Mesendoderm (in vitro differentiated cells): ENCODE measurements at regions not wholly inside any gene's neighbourhood (a gene's known extent, or its start where the extent isn't known, plus 50 kb on each side); places are given as distances from the start of the nearest gene placed in this dataset.

ENCODE experiments used
- DNase-seq: peaks from one replicate; pipeline ENCODE4 v3.0.0; 2013
- H2AK5ac ChIP-seq: 2 replicates; pipeline ENCODE4 v1.6.1; 2013; ENCODE audit warnings: low read length, inconsistent platforms
- H2BK120ac ChIP-seq: 2 replicates; pipeline ENCODE4 v1.6.1; 2013; ENCODE audit warnings: low read depth, mild to moderate bottlenecking, low read length, moderate library complexity, mixed read lengths
- H2BK15ac ChIP-seq: replicated peaks from 2 replicates; pipeline ENCODE4 v1.6.1; 2013; ENCODE audit warnings: low read depth, mild to moderate bottlenecking, moderate library complexity
- H2BK5ac ChIP-seq: 2 replicates; pipeline ENCODE4 v1.6.1; 2013; ENCODE audit warnings: low read length, inconsistent platforms
- H3K18ac ChIP-seq: 2 replicates; pipeline ENCODE4 v1.6.1; 2013; ENCODE audit warnings: mild to moderate bottlenecking, low read length, mixed read lengths
- H3K23ac ChIP-seq: one replicate; pipeline ENCODE4 v1.6.1; 2013; ENCODE audit warnings: low read length
- H3K27ac ChIP-seq: 2 replicates; pipeline ENCODE4 v1.5.1; 2013; ENCODE audit warnings: low read depth, mild to moderate bottlenecking, inconsistent platforms, low read length, moderate library complexity
- H3K27me3 ChIP-seq: 2 replicates; pipeline ENCODE4 v1.6.1; 2013; ENCODE audit warnings: low read length, control low read depth, mild to moderate bottlenecking, inconsistent platforms; ENCODE audit not compliant: insufficient read depth, poor library complexity
- H3K36me3 ChIP-seq: 2 replicates; pipeline ENCODE4 v1.6.1; 2013; ENCODE audit warnings: low read length, inconsistent platforms; ENCODE audit not compliant: control insufficient read depth, insufficient read depth
- H3K4ac ChIP-seq: one replicate; pipeline ENCODE4 v1.6.1; 2013; ENCODE audit warnings: low read depth, mild to moderate bottlenecking, low read length, moderate library complexity
- H3K4me1 ChIP-seq: 2 replicates; pipeline ENCODE4 v1.6.1; 2013; ENCODE audit warnings: low read depth, low read length, inconsistent platforms; ENCODE audit not compliant: control insufficient read depth
- H3K4me2 ChIP-seq: 2 replicates; pipeline ENCODE4 v1.6.1; 2013; ENCODE audit warnings: low read length
- H3K4me3 ChIP-seq: 2 replicates; pipeline ENCODE4 v1.5.1; 2013; ENCODE audit warnings: mild to moderate bottlenecking, low read length
- H3K56ac ChIP-seq: one replicate; pipeline ENCODE4 v1.6.1; 2013; ENCODE audit warnings: low read length
- H3K79me1 ChIP-seq: 2 replicates; pipeline ENCODE4 v1.6.1; 2013; ENCODE audit warnings: low read length, inconsistent platforms
- H3K79me2 ChIP-seq: 2 replicates; pipeline ENCODE4 v1.6.1; 2013; ENCODE audit warnings: mild to moderate bottlenecking, low read length; ENCODE audit not compliant: control insufficient read depth, insufficient read depth
- H3K9ac ChIP-seq: 2 replicates; pipeline ENCODE4 v1.6.1; 2013; ENCODE audit warnings: low read length, inconsistent platforms
- H4K5ac ChIP-seq: one replicate; pipeline ENCODE4 v1.6.1; 2013; ENCODE audit warnings: low read length
- H4K8ac ChIP-seq: one replicate; pipeline ENCODE4 v1.6.1; 2013; ENCODE audit warnings: low read depth, mild to moderate bottlenecking, control low read depth, low read length, moderate library complexity
- WGBS: extraction: QIAGEN DNeasy Blood & Tissue Kit; methylation state at CpG from one replicate; pipeline ENCODE4 v1.1.7; 2013; ENCODE audit warnings: low lambda C conversion rate, missing lambda C conversion rate; ENCODE audit not compliant: insufficient coverage; ENCODE audit errors: extremely low coverage; 5-methylcytosine and 5-hydroxymethylcytosine counted together

GRCh38 chr14:85084344-85084743 lies 445.6 kb upstream of the FLRT2 start:
- no CpG with 5 or more reads among the region's 1 CpG for WGBS

DNA sequence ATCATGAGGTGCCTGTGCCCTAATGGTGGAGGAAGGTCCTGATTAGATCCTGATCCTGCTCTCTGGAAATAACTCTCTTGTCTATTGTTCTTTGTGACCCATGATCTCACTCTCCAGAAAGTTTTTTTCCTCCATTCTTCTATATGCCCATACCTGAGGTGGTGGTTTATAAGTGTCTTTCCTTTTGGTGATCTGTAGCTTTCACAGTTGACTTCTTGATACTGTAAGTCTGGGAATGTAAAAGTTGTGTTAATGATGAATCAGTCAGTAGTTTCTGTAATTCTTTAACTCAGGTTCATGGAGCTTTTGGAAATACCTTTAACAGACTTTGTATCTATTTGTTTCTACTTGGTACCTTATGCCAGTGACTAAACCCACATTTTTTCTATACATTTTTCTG lies 444.0 kb upstream of the FLRT2 start:
- H3K18ac ChIP-seq, result no peak overlapping the region

More at GRCh38 chr14:85084344-85084743, 445.6 kb upstream of the FLRT2 start:
- Histone ChIP-seq H2BK15ac (no peak overlapping the region), H2AK5ac (no peak overlapping the region), H4K8ac (no peak overlapping the region), H3K4me3 (no peak overlapping the region), H2BK5ac (no peak overlapping the region), H4K5ac (no peak overlapping the region), H3K18ac (no peak overlapping the region), H3K27ac (no peak overlapping the region), H3K79me2 (no peaks in the 10 kb centered on the region), H3K4me1 (no peaks in the 10 kb centered on the region), H2BK120ac (no peak overlapping the region), H3K9ac (no peak overlapping the region), H3K36me3 (no peaks in the 10 kb centered on the region), H3K4ac (no peak overlapping the region), H3K79me1 (no peaks in the 10 kb centered on the region), H3K4me2 (no peak overlapping the region), H3K27me3 (no peaks in the 10 kb centered on the region), H3K56ac (no peak overlapping the region), H3K23ac (no peak overlapping the region)
- DNase-seq, result no peak

DNA sequence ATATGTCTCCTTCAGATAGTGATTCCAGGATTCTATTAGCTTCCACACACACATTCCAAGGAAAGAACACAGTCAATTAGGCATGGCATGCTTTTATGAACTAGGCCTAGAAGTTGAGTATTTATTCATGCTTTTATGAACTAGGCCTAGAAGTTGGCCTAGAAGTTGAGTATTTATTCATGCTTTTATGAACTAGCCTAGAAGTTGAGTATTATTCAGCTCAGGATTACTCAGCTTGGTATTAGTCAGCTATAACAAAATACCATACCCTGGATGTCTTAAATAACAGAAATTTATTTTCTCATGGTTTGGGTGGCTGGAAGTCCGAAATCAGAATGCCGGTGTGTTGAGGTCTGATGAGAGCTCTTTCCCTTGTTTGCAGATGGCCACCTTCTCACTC lies 442.7 kb upstream of the FLRT2 start:
- no peak overlapping the region for H3K4ac ChIP-seq
- no peak overlapping the region for H3K56ac ChIP-seq
- H2AK5ac ChIP-seq, result no peak overlapping the region
- H3K4me1 ChIP-seq, result no peaks in the 10 kb centered on the region
- no peaks in the 10 kb centered on the region for H3K27me3 ChIP-seq
- no peak overlapping the region for H2BK120ac ChIP-seq
- no peak overlapping the region for H3K23ac ChIP-seq
- WGBS, result no CpG with 5 or more reads among the region's 2 CpGs
- H4K8ac ChIP-seq, result no peak overlapping the region
- no peak overlapping the region for H2BK15ac ChIP-seq
- no peak overlapping the region for H3K4me3 ChIP-seq
- no peak overlapping the region for H4K5ac ChIP-seq
- no peak overlapping the region for H3K9ac ChIP-seq
- no peak overlapping the region for H2BK5ac ChIP-seq
- no peak overlapping the region for H3K4me2 ChIP-seq
- no peaks in the 10 kb centered on the region for H3K79me1 ChIP-seq
- no peak for DNase-seq
- H3K18ac ChIP-seq, result no peak overlapping the region
- H3K27ac ChIP-seq, result no peak overlapping the region
- H3K79me2 ChIP-seq, result no peaks in the 10 kb centered on the region
- no peaks in the 10 kb centered on the region for H3K36me3 ChIP-seq

More for the DNA sequence above, 444.0 kb upstream of the FLRT2 start:
- no peak overlapping the region for H2BK15ac ChIP-seq
- no peak for DNase-seq
- no peak overlapping the region for H4K8ac ChIP-seq
- no peak overlapping the region for H2BK5ac ChIP-seq
- no peak overlapping the region for H4K5ac ChIP-seq
- H3K23ac ChIP-seq, result no peak overlapping the region
- H3K79me1 ChIP-seq, result no peaks in the 10 kb centered on the region
- H3K27me3 ChIP-seq, result no peaks in the 10 kb centered on the region
- no peak overlapping the region for H2BK120ac ChIP-seq
- H3K56ac ChIP-seq, result no peak overlapping the region
- H3K4me3 ChIP-seq, result no peak overlapping the region
- no peaks in the 10 kb centered on the region for H3K79me2 ChIP-seq
- no peak overlapping the region for H3K4ac ChIP-seq
- no peaks in the 10 kb centered on the region for H3K4me1 ChIP-seq
- no peak overlapping the region for H3K4me2 ChIP-seq
- H2AK5ac ChIP-seq, result no peak overlapping the region
- H3K9ac ChIP-seq, result no peak overlapping the region
- H3K36me3 ChIP-seq, result no peaks in the 10 kb centered on the region
- no peak overlapping the region for H3K27ac ChIP-seq

DNA sequence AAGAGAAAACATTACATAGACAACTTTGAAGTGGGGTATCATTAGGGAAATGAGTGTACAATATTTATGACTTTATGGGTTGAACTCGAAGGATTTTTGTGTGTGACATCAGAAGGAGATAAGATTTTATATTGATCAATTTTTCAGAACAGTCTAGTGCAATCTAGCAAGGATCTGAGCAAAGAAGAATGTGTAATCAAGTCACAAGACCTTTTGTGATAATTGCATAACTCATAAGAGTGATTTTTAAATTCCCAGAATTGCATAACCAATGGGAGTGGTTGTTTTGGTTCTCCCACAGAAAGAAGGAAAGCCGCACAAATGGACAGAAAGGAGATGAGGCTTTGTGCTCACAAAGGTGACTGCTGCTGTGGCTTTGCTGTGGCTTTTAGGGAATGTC lies 441.8 kb upstream of the FLRT2 start:
- no CpG with 5 or more reads among the region's 2 CpGs for whole genome bisulfite sequencing

DNA sequence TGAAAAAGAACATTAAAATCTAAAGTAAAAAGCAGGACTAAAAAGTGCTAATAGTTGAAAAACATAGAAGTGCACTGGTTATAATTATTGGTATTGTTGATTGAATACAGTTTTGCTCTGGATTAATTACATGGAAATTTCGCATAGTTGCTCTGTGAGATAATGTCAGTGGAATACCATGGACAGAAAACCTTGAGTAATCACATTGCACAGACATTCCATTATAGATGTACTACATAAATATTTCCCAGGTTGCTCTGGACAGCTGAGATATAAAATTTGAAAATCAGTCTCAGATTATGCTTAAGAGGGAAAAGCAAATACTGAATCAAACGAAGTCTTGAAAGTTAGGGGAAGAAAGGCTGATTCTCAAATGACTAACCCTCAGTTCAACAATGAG lies 439.3 kb upstream of the FLRT2 start:
- no peak for DNase-seq
- Histone ChIP-seq H3K4ac (no peak overlapping the region), H3K18ac (no peak overlapping the region), H3K4me3 (no peak overlapping the region), H3K27ac (no peak overlapping the region), H2BK5ac (no peak overlapping the region), H3K36me3 (no peaks in the 10 kb centered on the region), H3K4me1 (no peaks in the 10 kb centered on the region), H3K56ac (no peak overlapping the region), H4K8ac (no peak overlapping the region), H4K5ac (no peak overlapping the region), H2BK15ac (no peak overlapping the region), H3K23ac (no peak overlapping the region), H3K27me3 (no peaks in the 10 kb centered on the region), H2AK5ac (no peak overlapping the region), H3K79me2 (no peaks in the 10 kb centered on the region), H2BK120ac (no peak overlapping the region), H3K9ac (no peak overlapping the region), H3K4me2 (no peak overlapping the region), H3K79me1 (no peaks in the 10 kb centered on the region)
- no CpG with 5 or more reads among the region's 2 CpGs for WGBS

More for the DNA sequence above, 441.8 kb upstream of the FLRT2 start:
- H3K4me1 ChIP-seq, result no peaks in the 10 kb centered on the region
- H2AK5ac ChIP-seq, result no peak overlapping the region
- no peak overlapping the region for H3K4me3 ChIP-seq
- no peak overlapping the region for H3K27ac ChIP-seq
- no peak for DNase-seq
- H2BK15ac ChIP-seq, result no peak overlapping the region
- H3K4ac ChIP-seq, result no peak overlapping the region
- no peaks in the 10 kb centered on the region for H3K27me3 ChIP-seq
- H3K79me1 ChIP-seq, result no peaks in the 10 kb centered on the region
- no peak overlapping the region for H3K9ac ChIP-seq
- no peaks in the 10 kb centered on the region for H3K36me3 ChIP-seq
- no peak overlapping the region for H4K5ac ChIP-seq
- no peak overlapping the region for H3K56ac ChIP-seq
- H3K23ac ChIP-seq, result no peak overlapping the region
- H3K79me2 ChIP-seq, result no peaks in the 10 kb centered on the region
- no peak overlapping the region for H3K4me2 ChIP-seq
- no peak overlapping the region for H4K8ac ChIP-seq
- H2BK120ac ChIP-seq, result no peak overlapping the region
- no peak overlapping the region for H3K18ac ChIP-seq
- no peak overlapping the region for H2BK5ac ChIP-seq

- Histone ChIP-seq H4K8ac (no peak overlapping the region), H2BK120ac (no peak overlapping the region), H3K27me3 (no peaks in the 10 kb centered on the region), H3K18ac (no peak overlapping the region), H3K9ac (no peak overlapping the region), H3K27ac (no peak overlapping the region), H3K36me3 (no peaks in the 10 kb centered on the region), H3K4me1 (no peaks in the 10 kb centered on the region), H3K23ac (no peak overlapping the region), H3K79me1 (no peaks in the 10 kb centered on the region), H2AK5ac (no peak overlapping the region), H3K4ac (no peak overlapping the region), H4K5ac (no peak overlapping the region), H3K79me2 (no peaks in the 10 kb centered on the region), H3K4me2 (no peak overlapping the region), H3K4me3 (no peak overlapping the region), H2BK5ac (no peak overlapping the region), H3K56ac (no peak overlapping the region), H2BK15ac (no peak overlapping the region)
- DNase-seq, result no peak
- no CpG with 5 or more reads among the region's 5 CpGs for WGBS
These were observed 436.2 kb upstream of the FLRT2 start for GRCh38 chr14:85093631-85094330.
